ENCODE measurements at regions not wholly inside any gene's neighbourhood (a gene's known extent, or its start where the extent isn't known, plus 50 kb on each side); places are given as distances from the start of the nearest gene placed in this dataset.

DNA sequence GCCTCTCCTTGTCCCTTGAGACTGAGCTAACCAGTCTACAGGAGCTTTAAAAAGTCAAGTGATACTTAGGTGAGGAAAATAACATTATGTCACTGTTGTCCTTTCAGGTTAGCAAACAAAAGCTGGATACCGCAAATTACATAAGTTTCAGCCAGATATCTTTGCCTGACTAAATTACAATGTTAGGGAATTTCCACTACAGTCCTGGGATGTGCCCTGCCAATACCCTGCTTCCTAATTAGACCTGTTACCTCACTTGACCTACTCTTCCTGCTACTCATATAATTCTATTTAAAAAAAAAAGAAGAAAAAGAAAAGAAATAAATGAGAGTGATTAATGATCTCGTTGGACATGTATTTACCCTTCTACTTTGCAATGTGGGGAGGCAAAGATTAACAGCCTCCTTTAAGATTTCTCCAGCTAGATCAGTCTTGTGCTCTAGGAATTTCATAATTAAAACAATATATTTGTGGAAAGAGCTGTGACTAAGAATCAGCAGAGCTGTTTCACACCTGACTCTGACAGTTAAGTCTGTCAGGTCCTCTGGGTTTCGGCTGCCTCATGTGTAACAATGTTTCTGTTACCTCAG, 318.9 kb downstream of the HDGFL1 start:
- TF ChIP-seq, protein P1, sequence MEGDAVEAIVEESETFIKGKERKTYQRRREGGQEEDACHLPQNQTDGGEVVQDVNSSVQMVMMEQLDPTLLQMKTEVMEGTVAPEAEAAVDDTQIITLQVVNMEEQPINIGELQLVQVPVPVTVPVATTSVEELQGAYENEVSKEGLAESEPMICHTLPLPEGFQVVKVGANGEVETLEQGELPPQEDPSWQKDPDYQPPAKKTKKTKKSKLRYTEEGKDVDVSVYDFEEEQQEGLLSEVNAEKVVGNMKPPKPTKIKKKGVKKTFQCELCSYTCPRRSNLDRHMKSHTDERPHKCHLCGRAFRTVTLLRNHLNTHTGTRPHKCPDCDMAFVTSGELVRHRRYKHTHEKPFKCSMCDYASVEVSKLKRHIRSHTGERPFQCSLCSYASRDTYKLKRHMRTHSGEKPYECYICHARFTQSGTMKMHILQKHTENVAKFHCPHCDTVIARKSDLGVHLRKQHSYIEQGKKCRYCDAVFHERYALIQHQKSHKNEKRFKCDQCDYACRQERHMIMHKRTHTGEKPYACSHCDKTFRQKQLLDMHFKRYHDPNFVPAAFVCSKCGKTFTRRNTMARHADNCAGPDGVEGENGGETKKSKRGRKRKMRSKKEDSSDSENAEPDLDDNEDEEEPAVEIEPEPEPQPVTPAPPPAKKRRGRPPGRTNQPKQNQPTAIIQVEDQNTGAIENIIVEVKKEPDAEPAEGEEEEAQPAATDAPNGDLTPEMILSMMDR (IDR thresholded peaks at IDR 0.05; ENCODE audit: insufficient read depth, low read depth, low read length), result no peak
- H3K4me3 ChIP-seq (ENCODE audit: low read depth, low read length), result no peak overlapping the region
- peak; percentile 56 for DNase-seq (ENCODE audit: low read depth)

DNA sequence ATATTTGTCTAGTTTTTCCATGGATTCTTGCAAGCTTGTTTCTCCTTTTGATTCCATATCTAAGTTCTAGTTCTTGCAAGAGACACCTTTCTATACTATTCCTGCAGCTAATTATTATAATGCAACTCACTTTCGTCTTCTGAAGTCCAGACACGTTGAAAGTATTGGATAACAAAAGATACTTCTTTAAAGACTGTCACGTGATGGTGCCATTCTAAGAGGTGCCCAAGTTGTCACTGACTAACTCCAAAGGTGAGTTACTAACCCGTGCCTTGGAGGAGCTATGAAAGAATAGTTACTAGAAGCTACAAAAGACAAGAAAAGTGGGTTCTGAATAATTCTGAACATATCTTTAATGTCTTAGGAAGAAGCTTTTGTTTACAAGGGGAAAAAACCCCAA, 322.6 kb downstream of the HDGFL1 start:
- no peak overlapping the region for H3K4me3 ChIP-seq (ENCODE audit: low read depth, low read length)
- TF ChIP-seq, protein P1 (IDR thresholded peaks at IDR 0.05; ENCODE audit: insufficient read depth, low read depth, low read length), result no peak
- no peak for DNase-seq (ENCODE audit: low read depth)

DNA sequence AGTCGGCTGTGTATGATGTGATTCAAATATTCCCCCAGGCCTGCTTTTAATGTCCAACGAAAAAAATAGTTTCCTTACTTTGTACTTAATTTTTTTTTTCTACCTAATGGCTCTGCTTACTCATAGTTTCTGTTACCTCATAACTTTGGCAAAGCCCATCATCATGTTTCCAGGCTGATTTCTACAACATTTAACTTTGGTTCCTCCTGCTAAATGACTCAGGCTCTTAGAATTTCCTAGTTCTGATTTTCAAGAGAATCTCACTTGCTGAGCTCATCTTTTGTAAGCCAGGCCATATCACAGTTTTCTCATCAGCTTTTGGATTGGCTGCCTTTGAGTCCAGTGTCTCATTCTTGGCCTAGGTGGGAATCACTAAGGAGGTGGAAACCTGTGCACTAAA, 323.1 kb downstream of the HDGFL1 start:
- H3K4me3 ChIP-seq (ENCODE audit: low read depth, low read length), result no peak overlapping the region
- TF ChIP-seq, protein P1 (IDR thresholded peaks at IDR 0.05; ENCODE audit: insufficient read depth, low read depth, low read length), result no peak
- peak; percentile 94 for DNase-seq (ENCODE audit: low read depth)

DNA sequence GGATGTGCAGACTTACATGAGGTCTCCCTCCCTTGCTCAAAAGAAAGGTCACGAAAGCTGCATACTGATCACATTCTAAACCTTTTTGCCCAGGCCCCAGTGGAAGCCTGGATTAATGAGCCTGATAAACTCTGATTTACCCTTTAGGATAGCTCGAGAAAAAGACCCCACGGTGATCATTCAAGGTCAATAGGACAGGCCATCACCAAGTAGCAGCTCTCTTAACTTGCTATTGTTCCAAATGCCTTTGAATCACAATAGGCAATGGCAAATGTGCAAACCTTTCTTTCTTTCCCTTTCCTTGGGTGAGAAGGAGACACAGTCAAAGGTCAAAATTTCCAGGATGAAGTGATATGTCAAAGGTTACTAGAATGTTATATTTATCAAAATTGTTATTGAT, 327.3 kb downstream of the HDGFL1 start:
- TF ChIP-seq, protein P1 (IDR thresholded peaks at IDR 0.05; ENCODE audit: insufficient read depth, low read depth, low read length), result no peak
- DNase-seq (ENCODE audit: low read depth), result no peak
- H3K4me3 ChIP-seq (ENCODE audit: low read depth, low read length), result no peak overlapping the region

DNA sequence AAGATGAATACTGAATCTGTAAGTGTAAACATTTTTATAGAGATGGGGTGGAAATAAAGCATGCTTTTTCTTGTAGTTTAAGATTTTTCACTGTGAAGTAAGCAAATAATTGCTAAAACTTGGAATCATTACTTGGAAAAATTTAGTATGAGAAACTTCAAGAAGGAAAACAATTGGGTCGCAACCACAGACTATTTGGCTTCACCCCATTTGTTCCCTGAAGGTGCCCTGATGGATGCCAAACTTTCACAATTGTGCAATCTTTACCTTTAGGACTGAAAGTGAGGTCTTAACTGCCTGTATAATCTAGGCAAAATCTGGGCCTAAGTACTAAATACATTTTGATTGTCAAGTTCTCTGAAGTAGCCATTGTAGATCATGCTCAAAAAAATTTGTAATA, 330.1 kb downstream of the HDGFL1 start:
- DNase-seq (ENCODE audit: low read depth), result no peak
- TF ChIP-seq, protein P1 (IDR thresholded peaks at IDR 0.05; ENCODE audit: insufficient read depth, low read depth, low read length), result no peak
- no peak overlapping the region for H3K4me3 ChIP-seq (ENCODE audit: low read depth, low read length)

GRCh38 chr6:22903826-22904225, 334.5 kb downstream of the HDGFL1 start:
- TF ChIP-seq, protein P1 (IDR thresholded peaks at IDR 0.05; ENCODE audit: insufficient read depth, low read depth, low read length), result no peak
- DNase-seq (ENCODE audit: low read depth), result no peak
- H3K4me3 ChIP-seq (ENCODE audit: low read depth, low read length), result no peak overlapping the region

DNA sequence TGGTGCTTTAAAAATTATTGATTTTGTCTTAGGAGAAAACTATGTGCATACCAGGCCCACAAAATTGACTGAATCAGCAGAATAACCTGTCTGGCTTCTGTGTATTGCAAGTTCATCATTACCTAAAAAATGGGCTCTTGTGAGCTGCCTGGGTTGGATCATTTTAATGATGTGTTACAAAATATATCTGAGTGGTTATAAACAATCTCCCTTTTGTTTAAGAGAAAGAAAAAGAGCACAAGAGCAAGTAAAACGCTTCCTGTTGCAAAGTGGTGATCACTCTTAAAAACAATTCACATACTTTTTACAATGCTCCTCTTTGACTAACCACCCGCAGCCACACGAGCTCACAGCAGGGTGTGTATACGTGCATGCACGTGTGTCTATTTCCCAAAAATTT, 335.1 kb downstream of the HDGFL1 start:
- no peak overlapping the region for H3K4me3 ChIP-seq (ENCODE audit: low read depth, low read length)
- TF ChIP-seq, protein P1 (IDR thresholded peaks at IDR 0.05; ENCODE audit: insufficient read depth, low read depth, low read length), result no peak
- peak; percentile 71 for DNase-seq (ENCODE audit: low read depth)

Measured in fibroblast of villous mesenchyme (primary cell).